H1 (cell line): ENCODE measurements at regions not wholly inside any gene's neighbourhood (a gene's known extent, or its start where the extent isn't known, plus 50 kb on each side); places are given as distances from the start of the nearest gene placed in this dataset.

Experiments
- BACH1 ChIP-seq: IDR thresholded peaks from 2 replicates; pipeline ENCODE4 v1.6.1; 2012; ENCODE audit warnings: low read length, improper control_type of control experiment
- BCL11A ChIP-seq, 2 experiments: IDR thresholded peaks; one replicate each; pipeline ENCODE4 v1.6.1; 2011; ENCODE audit warnings: low read depth in 2 of 2, low read length in 2 of 2, mild to moderate bottlenecking in 2 of 2
- GABPA ChIP-seq: IDR thresholded peaks from 2 replicates; pipeline ENCODE4 v1.6.1; 2011; ENCODE audit warnings: mild to moderate bottlenecking, low read length, moderate library complexity, borderline replicate concordance; ENCODE audit not compliant: insufficient read depth
- KDM1A ChIP-seq: fragments of 200-600, 300-600 bp; sonication (generic); IDR thresholded peaks from 2 replicates; pipeline ENCODE4 v1.7.1; 2016; ENCODE audit warnings: mild to moderate bottlenecking, low read length, borderline replicate concordance
- SIN3A ChIP-seq, 2 experiments: IDR thresholded peaks in 1 of 2; conservative IDR thresholded peaks in 1 of 2; 2 replicates each; pipeline ENCODE4 v1.6.1; 2011 to 2012; ENCODE audit warnings: low read length in 2 of 2, improper control_type of control experiment in 1 of 2, low read depth in 1 of 2, mild to moderate bottlenecking in 1 of 2

DNA sequence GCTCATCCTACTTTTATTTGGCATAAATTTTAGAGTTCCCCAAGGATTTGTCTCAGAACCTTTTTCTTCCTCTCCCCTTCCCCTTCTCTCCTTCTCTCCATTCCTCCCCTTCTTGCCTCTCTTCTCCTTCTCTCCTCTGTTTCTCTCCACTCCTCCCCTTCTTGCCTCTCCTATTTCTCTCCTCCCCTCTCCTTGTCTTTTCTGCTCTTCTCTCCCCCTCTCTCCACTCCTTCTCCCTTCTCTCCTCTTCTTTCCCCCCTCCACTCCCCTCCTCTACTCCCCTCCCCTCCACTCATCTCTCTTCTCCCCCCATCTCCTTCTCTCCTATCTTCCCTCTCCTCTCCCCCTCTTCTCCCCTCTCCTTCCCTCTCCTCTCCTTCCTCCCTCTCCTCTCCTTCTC, 142.7 kb downstream of the CCDC71L start (continued):
- TF ChIP-seq BCL11A (IDR thresholded peaks at IDR 0.05; ENCODE audit: low read depth in 2 of 2, low read length in 2 of 2) (no peak), BACH1 (no peak), KDM1A (no peak), GABPA (no peak), SIN3A (conservative IDR thresholded peaks at IDR 0.05 in 1 of 2, IDR thresholded peaks at IDR 0.05 in 1 of 2; ENCODE audit: low read depth in 1 of 2, low read length in 2 of 2) (no peak)
